Omental fat pad (tissue), 3 donors: ENCODE measurements at regions not wholly inside any gene's neighbourhood (a gene's known extent, or its start where the extent isn't known, plus 50 kb on each side); places are given as distances from the start of the nearest gene placed in this dataset.

Source experiments
- ATAC-seq: fragments of 150-250 bp; one replicate; pipeline ENCODE4 v1.9.1; 2016; ENCODE audit warnings: mild to moderate bottlenecking, moderate library complexity; ENCODE audit not compliant: low FRiP score
- DNase-seq: peaks from one replicate; pipeline ENCODE4 v3.0.0-alpha.2; 2019; ENCODE audit warnings: low spot score
- TF ChIP-seq, protein P1 (sequence below), 3 donors: fragments of 450-650 bp; IDR thresholded peaks; one replicate each; pipeline ENCODE4 v1.5.1; 2016 to 2017; ENCODE audit warnings: antibody characterized with exemption in 3 of 3, mild to moderate bottlenecking in 3 of 3, moderate library complexity in 2 of 3

- DNase-seq (no peak), ATAC-seq (no peak)
- TF ChIP-seq, protein P1, sequence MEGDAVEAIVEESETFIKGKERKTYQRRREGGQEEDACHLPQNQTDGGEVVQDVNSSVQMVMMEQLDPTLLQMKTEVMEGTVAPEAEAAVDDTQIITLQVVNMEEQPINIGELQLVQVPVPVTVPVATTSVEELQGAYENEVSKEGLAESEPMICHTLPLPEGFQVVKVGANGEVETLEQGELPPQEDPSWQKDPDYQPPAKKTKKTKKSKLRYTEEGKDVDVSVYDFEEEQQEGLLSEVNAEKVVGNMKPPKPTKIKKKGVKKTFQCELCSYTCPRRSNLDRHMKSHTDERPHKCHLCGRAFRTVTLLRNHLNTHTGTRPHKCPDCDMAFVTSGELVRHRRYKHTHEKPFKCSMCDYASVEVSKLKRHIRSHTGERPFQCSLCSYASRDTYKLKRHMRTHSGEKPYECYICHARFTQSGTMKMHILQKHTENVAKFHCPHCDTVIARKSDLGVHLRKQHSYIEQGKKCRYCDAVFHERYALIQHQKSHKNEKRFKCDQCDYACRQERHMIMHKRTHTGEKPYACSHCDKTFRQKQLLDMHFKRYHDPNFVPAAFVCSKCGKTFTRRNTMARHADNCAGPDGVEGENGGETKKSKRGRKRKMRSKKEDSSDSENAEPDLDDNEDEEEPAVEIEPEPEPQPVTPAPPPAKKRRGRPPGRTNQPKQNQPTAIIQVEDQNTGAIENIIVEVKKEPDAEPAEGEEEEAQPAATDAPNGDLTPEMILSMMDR (IDR thresholded peaks at IDR 0.05), result no peak
These were observed 56.2 kb upstream of the CLDN5 start for GRCh38 chr22:19580291-19580890.

DNA sequence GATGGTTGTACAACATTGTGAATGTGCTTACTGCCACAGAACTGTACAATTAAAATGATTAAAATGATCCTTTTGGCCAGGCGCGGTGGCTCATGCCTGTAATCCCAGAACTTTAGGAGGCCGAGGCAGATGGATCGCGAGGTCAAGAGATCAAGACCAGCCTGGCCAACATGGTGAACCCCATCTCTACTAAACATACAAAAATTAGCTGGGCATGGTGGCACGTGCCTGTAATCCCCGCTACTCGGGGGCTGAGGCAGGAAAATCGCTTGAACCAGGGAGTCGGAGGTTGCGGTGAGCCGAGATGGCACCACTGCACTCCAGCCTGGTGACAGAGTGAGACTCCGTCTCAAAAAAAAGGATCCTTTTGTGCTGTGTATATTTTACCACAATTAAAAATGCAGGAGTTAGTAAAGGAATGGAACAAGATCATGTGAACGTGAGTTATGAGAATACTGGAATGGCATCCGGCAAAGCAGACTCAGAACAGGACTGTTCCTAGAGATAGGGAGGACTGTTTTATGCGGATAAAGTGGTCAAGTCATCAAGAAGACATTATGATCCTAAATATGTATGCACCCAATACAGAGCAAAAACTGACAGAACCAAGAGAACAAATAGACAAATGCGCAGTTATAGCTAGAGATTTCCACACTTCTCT, 58.0 kb upstream of the CLDN5 start:
- TF ChIP-seq, protein P1 (IDR thresholded peaks at IDR 0.05), result no peak
- DNase-seq (no peak), ATAC-seq (no peak)

GRCh38 chr22:19586922-19587684, 62.9 kb upstream of the CLDN5 start:
- ATAC-seq (no peak), DNase-seq (no peak)
- TF ChIP-seq, protein P1 (IDR thresholded peaks at IDR 0.05), result no peak

DNA sequence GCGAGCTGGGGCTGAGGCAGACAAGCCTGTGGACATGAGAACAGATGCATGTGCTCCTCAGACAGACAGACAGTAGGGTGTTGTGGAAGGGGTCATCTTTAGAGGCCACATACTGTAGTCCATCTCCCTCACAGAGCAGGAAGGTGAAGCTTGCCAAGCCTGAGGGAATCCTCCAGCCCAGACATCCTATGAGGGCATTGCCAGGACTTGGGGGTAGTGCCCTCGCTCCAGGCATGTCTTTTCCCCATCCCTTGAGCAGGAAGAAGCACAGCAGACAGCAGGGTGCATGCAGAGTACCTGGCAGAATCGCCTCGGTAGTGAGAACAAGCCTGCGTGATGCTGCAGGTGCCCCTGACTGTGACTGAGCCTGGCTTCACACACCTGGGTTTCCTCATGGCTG, 66.5 kb upstream of the CLDN5 start:
- DNase-seq (no peak), ATAC-seq (no peak)
- TF ChIP-seq, protein P1 (IDR thresholded peaks at IDR 0.05), result no peak

DNA sequence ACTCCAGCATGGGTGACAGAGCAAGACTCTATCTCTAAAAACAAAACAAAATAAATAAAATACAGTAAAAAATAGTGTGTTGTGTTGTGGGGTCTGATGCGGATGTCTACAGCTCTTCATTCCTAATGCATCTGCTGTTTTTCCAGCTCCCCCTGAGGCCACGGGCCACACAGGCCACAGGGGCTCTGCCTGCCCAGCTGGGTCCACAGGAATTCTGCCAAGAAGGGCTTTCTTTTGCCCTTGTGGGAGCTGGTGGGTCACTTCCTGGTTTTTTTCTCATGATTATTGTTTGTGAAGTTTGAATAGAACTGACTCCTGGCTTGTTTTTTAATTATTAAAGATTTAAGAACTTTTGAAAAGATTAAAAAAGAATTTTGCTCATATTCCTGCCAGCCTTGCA, 67.4 kb upstream of the CLDN5 start:
- no peak for DNase-seq
- ATAC-seq, result no peak
- TF ChIP-seq, protein P1 (IDR thresholded peaks at IDR 0.05), result no peak

DNA sequence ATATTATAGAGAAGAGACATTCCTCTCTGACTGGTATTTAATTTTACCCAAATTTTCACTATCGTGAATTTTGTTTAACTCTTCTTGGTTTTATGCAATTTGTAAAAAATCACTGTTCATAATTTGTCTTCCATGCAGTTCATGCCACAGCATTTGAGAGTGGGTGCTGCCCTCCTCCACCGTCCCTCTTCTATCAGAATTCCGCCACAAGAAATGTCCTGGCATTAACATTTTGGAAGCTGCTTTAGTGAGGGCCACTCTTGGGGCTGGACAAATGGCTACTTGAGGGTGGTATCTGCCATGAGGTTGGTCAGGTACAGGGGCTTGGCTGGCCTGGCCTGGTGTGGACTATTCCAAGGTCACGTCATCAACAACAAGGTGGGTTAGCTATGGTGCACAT, 68.3 kb upstream of the CLDN5 start:
- ATAC-seq (no peak), DNase-seq (no peak)
- TF ChIP-seq, protein P1 (IDR thresholded peaks at IDR 0.05), result no peak
